HG03521 (cell line): ENCODE measurements at regions not wholly inside any gene's neighbourhood (a gene's known extent, or its start where the extent isn't known, plus 50 kb on each side); places are given as distances from the start of the nearest gene placed in this dataset.
"Not testable (repeated sequence)": the region's sequence is repeated elsewhere in the genome, so short reads cannot be mapped to it uniquely, and the experiment has no call there.

Source experiments
- ATAC-seq: cut with Tn5 transposase; IDR thresholded peaks from one replicate; pipeline ENCODE4 v1.9.1; 2021; ENCODE audit warnings: mild to moderate bottlenecking, moderate library complexity; ENCODE audit not compliant: unreplicated experiment

DNA sequence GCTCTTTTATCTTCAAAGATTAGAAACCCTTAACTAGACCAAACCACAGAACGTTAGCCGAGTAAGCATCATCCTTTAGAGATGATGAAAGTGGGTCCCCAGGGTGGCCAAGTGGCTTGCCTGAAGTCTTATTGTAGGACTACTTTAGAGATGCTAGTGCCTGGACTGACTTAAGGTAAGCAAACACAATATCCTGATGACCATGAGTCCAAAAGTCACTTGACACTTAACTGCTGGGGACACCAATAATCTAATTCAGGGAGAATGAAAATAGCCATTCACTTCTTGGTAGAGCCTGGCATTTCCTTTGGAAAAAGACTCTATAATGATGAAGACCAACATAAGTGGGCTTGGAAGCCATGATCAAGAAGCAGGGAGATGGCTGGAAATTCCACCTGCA is 225.3 kb upstream of the IRF2BP2 start:
- ATAC-seq, result no peak

DNA sequence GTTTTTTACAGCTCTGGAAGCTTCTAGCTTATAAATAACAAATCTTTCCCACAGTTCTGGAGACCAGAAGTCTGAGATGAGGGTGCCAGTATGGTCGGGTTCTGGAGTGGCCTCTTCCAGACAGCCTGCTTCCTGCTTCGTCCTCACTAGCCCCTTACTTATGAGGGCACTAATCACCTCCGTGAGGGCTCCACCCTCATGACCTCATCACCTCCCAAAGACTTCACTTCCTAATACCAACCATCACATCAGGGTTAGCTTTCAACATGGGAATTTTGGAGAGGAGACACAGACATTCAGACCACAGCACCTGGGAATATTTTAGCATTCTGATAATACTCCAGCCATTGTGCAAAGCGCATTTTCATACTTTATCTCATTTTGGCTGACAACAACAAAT is 223.7 kb upstream of the IRF2BP2 start:
- no peak for ATAC-seq

DNA sequence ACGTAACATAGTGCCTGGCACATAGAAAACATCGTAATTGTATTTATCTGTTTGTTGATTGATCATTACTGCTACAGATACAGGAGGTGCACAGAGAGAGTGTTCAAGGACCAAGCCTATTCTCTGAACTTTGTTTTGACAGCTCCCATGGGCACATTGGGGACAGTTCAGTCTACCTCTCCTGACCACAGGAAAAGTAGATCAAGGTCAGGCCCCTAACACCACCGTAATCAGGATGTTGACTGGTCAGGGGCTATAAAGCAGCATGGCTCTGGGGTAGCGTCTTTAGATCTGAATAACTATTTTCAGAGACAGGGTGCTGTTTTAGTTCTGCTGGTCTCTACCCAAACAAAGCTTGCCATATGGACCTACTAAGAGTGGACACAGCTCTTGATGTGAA is 223.1 kb upstream of the IRF2BP2 start:
- ATAC-seq, result no peak

DNA sequence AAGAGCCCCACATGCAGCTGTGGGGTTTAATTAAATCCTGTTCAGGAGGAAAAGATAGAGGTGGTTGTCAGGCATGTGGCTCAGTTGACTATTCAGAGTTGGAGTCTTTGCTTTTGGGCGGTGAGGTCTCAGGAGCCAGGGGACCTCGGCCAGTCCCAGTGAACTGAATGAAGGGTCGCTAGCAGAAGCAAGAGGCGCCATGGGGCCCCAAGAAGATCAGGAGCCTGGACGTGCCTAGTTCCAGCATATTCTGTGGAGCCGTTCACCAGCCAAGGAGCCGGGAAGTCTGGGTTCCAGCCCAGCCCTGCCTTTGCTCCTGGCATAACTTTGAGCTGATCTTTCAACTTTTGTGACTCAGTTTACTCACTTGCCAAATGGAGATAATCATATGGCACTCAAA is 217.7 kb upstream of the IRF2BP2 start:
- ATAC-seq, result no peak

- ATAC-seq, result no peak
Observed at GRCh38 chr1:234827181-234827580, 217.2 kb upstream of the IRF2BP2 start.

- ATAC-seq, result no peak
Observed at GRCh38 chr1:234826352-234826751, 216.4 kb upstream of the IRF2BP2 start.

GRCh38 chr1:234825498-234826165 is 215.7 kb upstream of the IRF2BP2 start:
- no peak for ATAC-seq

GRCh38 chr1:234824836-234825235 is 214.9 kb upstream of the IRF2BP2 start:
- not testable (repeated sequence) for ATAC-seq

DNA sequence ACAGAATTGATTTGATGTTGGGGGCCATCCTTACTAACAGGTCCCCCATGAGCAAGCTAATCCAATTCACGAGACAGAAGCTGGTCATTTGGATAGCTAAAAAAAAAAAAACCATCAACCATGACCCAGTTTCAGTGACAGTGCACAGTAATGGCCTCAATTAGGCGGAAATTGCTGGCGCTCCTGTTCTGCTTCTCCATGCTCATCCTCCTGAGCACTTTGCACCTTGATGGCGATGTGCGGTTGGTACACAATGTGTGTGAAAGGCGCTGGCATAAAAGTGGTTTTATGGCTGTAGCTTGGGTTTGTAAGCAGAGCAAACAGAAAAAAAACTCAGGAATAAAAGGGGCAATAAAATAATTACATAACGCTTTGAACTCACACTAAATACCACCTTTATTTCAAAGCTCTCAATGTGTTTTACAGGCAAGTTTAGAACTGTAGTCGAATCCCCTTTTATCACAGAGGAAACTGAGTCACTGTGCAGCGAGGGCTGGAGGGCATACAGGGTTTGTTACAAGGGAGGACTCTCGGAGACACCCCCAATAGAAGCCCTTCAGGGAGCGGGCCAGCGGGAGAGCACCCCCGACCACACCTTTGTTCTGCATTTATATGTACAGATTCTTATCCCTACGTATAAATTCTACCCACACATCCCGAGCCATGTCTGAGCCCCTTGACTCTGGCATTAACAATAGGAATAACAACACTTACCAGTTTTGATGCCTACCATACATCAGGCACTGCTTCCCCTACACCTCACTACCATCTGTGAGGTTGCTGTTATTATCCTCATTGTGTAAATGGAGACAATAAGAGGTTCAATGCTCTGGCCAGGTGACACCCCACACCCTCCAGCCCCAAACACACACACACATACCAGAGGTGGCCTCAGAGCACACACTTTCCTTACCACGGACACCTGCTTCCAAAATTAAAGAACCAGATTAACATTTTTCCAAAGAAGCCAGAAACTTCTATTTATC is 213.5 kb upstream of the IRF2BP2 start:
- no peak for ATAC-seq

GRCh38 chr1:234821840-234822239 is 211.9 kb upstream of the IRF2BP2 start:
- ATAC-seq, result no peak

DNA sequence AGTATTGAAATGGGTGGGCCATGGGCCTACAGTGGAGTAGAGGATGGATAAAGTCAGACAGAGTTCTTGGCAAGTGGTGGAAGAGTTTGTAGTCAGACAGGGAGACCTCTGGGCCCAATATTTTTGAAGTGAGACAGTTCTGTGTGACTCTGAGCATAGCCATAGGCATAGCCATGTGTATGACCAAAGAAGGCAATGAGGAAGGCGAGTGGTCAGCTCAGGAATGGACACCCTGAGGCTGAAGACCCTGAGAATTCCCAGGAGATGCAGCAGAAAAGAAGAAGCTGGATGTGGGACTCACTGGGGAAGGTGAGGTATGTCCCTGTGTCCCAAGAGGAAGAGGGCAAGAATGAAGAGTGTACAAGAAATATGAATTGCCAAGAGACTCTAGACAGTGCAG is 210.6 kb upstream of the IRF2BP2 start:
- ATAC-seq, result no peak

DNA sequence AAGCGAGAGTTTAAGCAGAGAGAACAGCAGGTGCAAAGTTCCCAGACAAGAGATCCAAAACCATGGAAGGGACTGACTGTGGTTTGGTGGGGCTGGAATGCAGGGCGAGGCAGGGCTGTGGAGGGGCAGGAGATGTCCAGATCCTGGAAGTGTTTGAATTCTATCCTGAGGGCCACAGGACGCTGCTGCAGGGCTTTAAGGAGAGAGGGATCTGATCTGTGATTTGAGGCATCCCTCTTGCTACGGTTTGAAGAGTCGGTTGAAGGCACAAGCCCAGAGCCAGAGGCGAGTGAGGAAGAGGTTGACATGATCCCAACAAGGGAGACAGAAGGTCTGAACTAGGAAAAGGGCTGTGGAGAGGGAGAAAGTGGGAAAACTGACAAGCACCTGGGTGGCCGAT is 209.9 kb upstream of the IRF2BP2 start:
- ATAC-seq, result not testable (repeated sequence)

GRCh38 chr1:234818040-234818387 is 208.0 kb upstream of the IRF2BP2 start:
- ATAC-seq, result not testable (repeated sequence)

GRCh38 chr1:234817313-234818039 is 207.5 kb upstream of the IRF2BP2 start:
- ATAC-seq, result not testable (repeated sequence)

- not testable (repeated sequence) for ATAC-seq
Observed at GRCh38 chr1:234816864-234817263, 206.9 kb upstream of the IRF2BP2 start.

DNA sequence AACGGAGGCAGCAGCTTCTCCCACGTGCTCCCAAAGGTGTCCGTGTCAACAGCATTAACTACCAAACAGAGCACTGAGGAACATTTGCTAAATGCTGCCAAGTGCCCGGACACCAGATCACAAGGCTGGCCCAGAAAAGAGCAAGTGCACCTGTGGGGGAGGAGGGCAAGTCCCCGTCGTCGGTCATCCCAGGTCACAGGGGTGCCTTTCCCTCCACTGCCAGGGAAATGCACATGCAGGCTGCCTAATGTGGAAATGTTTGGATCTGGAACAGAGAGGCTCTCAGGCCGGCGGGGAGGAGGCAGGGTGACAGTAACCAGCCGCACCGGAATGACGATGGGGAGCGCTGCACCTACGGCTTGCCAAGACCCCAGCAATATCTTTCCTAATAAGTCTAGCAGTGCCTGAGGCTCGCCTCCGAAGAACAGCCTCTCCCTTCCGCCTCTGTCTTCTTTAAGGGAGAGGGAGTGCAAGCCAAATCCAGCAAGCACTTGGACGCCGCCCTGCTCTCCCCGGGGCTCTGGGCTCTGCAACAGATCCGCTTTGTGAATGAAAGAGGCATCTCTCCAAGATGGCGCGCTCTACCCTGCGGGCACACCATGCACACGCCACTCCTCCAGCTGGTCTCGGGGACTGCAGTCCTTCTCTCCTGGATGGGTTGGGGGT is 206.3 kb upstream of the IRF2BP2 start:
- not testable (repeated sequence) for ATAC-seq

DNA sequence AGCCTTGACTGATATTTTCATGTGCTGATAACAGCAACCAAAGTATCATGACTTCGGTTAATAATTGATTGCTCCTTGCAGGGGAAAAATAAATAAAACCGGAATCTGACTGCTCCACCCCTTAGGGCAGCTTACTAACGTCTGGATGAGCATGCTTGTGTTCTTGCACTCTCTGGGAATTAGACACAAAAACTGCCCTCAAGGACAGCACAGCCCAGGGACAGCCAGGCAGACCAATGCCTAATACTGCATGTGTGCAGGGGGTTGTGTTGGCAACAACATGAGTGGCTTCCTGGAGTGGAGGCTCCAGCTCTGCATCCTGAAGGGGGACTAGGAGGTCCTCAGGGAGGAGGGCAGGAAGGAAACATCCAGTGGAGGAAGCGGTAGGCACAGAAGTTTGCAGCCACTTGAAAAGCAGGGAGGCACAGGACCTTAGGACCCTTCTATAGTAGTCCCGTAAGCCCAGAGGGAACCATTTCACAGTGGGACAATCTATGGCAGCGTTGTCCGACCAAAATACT is 205.4 kb upstream of the IRF2BP2 start:
- ATAC-seq, result not testable (repeated sequence)

GRCh38 chr1:234814235-234814634 is 204.3 kb upstream of the IRF2BP2 start:
- not testable (repeated sequence) for ATAC-seq

DNA sequence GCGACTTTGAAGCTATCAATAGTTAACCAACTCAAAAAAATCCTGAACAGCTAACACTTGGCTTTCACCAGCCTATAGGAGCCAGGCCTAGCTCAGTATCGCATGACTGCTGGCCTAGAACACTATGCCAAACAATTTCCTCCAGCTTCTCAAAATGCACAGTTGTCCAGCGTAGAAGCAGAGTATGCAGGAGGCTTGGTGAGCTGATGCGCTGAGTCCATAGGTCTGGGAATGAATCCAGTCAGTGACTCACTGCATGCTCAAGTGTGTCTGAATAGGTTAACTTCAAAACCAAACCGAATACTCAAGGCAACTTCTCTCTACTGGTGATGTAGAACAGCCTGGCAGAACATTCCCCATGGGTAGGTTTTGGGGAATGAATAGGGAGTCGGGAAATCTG is 201.8 kb upstream of the IRF2BP2 start:
- ATAC-seq, result not testable (repeated sequence)

GRCh38 chr1:234810726-234811125 is 200.7 kb upstream of the IRF2BP2 start:
- ATAC-seq, result not testable (repeated sequence)

- ATAC-seq, result not testable (repeated sequence)
Observed at GRCh38 chr1:234809854-234810245, 199.9 kb upstream of the IRF2BP2 start.
